ENCODE measurements at regions not wholly inside any gene's neighbourhood (a gene's known extent, or its start where the extent isn't known, plus 50 kb on each side); places are given as distances from the start of the nearest gene placed in this dataset.

DNA sequence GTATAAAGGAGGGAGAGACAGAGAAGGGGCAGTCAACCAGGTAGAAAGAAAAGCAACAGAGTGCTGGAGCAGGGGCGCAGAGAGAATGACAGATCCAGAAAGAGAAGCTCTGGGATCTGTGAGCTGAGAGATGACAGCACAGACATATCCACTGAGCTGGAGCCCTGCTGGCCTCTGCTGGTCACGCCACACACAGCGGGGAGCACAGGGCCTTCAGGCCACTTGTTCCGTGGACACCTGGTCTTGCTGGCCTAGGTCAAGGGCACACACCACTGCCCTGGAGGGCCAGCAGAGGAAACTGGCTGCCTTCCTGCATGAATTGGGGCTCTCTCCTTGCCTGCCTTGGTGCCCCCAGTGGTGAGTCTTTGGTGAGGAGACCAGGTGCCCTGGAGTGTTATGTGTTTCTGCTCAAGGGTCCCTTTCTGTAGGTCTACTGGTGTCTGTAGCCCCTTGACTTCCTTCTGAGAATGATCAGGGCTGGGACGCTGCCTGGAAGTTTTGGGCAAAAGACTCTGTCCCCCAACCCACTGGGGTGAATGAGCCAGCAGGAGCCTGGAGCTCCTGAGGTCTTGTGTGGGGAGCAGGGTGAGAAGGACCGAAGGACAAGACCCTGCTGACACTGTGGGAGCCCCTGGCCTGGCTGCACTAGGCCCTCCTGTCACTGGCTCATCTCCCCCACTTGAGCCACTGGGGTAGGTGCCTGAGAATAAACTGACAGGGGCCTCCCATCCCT lies 59.2 kb upstream of the ADAMTS2 start:
- no peaks in the 10 kb centered on the region for H4K20me1 ChIP-seq (replicated peaks; ENCODE audit: control insufficient read depth, extremely low read depth, insufficient read depth, low read length)
- peaks cover 11% of the 10 kb centered on the region for H3K9me3 ChIP-seq (replicated peaks; ENCODE audit: control insufficient read depth, insufficient read depth, low read length)
- no peak overlapping the region for H3K27ac ChIP-seq (ENCODE audit: insufficient read depth, low read depth, low read length)
- TF ChIP-seq, protein P1, sequence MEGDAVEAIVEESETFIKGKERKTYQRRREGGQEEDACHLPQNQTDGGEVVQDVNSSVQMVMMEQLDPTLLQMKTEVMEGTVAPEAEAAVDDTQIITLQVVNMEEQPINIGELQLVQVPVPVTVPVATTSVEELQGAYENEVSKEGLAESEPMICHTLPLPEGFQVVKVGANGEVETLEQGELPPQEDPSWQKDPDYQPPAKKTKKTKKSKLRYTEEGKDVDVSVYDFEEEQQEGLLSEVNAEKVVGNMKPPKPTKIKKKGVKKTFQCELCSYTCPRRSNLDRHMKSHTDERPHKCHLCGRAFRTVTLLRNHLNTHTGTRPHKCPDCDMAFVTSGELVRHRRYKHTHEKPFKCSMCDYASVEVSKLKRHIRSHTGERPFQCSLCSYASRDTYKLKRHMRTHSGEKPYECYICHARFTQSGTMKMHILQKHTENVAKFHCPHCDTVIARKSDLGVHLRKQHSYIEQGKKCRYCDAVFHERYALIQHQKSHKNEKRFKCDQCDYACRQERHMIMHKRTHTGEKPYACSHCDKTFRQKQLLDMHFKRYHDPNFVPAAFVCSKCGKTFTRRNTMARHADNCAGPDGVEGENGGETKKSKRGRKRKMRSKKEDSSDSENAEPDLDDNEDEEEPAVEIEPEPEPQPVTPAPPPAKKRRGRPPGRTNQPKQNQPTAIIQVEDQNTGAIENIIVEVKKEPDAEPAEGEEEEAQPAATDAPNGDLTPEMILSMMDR (IDR thresholded peaks at IDR 0.05; ENCODE audit: extremely low read depth in 1 of 2, insufficient read depth in 1 of 2, low read depth in 1 of 2, low read length in 2 of 2), result no peak
- TF ChIP-seq POLR2A (IDR thresholded peaks at IDR 0.05; ENCODE audit: low read depth, low read length) (no peak), POLR2AphosphoS5 (IDR thresholded peaks at IDR 0.05; ENCODE audit: insufficient read depth, low read depth, low read length) (no peak), FOS (IDR thresholded peaks at IDR 0.05; ENCODE audit: borderline replicate concordance, insufficient read depth, low read length) (no peak), MYC (IDR thresholded peaks at IDR 0.05; ENCODE audit: low read depth, low read length) (no peak)
- TF ChIP-seq, protein P2, sequence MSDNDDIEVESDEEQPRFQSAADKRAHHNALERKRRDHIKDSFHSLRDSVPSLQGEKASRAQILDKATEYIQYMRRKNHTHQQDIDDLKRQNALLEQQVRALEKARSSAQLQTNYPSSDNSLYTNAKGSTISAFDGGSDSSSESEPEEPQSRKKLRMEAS (IDR thresholded peaks at IDR 0.05; ENCODE audit: insufficient read depth, insufficient read length), result no peak
- no peaks in the 10 kb centered on the region for H3K79me2 ChIP-seq (ENCODE audit: control insufficient read depth, insufficient read depth, low read length)
- no peak overlapping the region for H3K4me3 ChIP-seq (replicated peaks in 1 of 3; ENCODE audit: insufficient read depth in 1 of 3, low read depth in 1 of 3, low read length in 3 of 3)
- no peaks in the 10 kb centered on the region for H3K4me1 ChIP-seq (ENCODE audit: control insufficient read depth, extremely low read depth, insufficient read depth, low read length)
- FAIRE-seq (no peak), DNase-seq (ENCODE audit: low read depth, low spot score) (no peak)
- CTCF ChIA-PET, result no interaction called here
- H2AFZ ChIP-seq (ENCODE audit: low read depth, low read length), result no peak overlapping the region
- dilution Hi-C loops (cut with MboI; ENCODE audit: extremely low pct_ligation_motif_present, low sequenced_read_pairs), result no loop called here
- H3K4me2 ChIP-seq (ENCODE audit: insufficient read depth, low read length), result no peak overlapping the region
- no peaks in the 10 kb centered on the region for H3K27me3 ChIP-seq (ENCODE audit: control insufficient read depth in 2 of 2, insufficient read depth in 2 of 2, low read length in 2 of 2)
- no TSS peak for BruUV-seq (replicated peaks)
- H3K9ac ChIP-seq (replicated peaks; ENCODE audit: extremely low read depth, insufficient read depth, low read length), result no peak overlapping the region
- POLR2A ChIA-PET, result no interaction called here
- H3K36me3 ChIP-seq (ENCODE audit: control insufficient read depth in 2 of 2, extremely low read depth in 1 of 2, insufficient read depth in 2 of 2, low read length in 2 of 2), result no peaks in the 10 kb centered on the region
- H3K9me1 ChIP-seq (replicated peaks; ENCODE audit: control insufficient read depth, extremely low read depth, insufficient read depth, low read length), result no peaks in the 10 kb centered on the region
- intact Hi-C loops (cut with micrococcal nuclease), result no loop called here

Data from endothelial cell of umbilical vein (primary cell).